ENCODE measurements at regions not wholly inside any gene's neighbourhood (a gene's known extent, or its start where the extent isn't known, plus 50 kb on each side); places are given as distances from the start of the nearest gene placed in this dataset.
"Not testable (repeated sequence)": the region's sequence is repeated elsewhere in the genome, so short reads cannot be mapped to it uniquely, and the experiment has no call there.

DNA sequence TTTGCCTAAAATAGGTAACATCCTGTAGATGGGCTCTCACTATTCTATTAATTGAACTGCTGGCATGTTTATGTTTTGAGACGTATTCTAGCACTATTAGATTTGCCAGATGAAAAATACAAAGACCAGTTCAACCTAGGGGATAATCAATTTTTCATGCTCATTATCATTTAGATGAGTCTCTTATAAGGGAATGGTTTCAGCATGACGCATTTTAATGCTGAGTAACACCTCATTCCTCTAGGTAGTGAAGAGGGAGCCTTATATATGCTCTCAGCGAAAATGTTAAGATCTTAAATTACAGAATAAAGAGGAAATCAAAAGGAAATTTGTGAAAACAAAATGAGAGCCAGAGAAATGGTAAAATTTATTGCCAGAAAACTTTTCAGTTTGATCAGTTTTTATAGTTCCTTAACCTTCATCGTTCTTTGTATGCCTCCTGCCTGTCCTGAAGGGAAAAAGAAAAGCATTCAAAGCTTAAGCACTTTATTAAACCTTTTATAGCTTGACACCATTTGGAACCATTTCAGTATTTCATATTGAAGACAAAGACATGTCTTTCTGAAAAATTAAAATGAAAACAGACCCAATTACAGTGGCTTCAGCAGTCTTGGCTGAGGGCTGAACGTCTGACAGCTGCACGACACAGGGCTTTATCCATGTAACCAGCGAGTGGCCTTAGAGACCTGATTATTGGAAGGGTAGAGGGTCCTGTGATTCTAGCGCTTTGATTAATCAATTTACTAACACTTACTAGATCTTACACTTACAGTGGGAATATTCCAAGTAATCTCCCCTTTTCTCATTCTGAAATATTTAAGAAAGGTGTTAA lies 112.8 kb downstream of the ADCYAP1 start:
- TF ChIP-seq, protein P1, sequence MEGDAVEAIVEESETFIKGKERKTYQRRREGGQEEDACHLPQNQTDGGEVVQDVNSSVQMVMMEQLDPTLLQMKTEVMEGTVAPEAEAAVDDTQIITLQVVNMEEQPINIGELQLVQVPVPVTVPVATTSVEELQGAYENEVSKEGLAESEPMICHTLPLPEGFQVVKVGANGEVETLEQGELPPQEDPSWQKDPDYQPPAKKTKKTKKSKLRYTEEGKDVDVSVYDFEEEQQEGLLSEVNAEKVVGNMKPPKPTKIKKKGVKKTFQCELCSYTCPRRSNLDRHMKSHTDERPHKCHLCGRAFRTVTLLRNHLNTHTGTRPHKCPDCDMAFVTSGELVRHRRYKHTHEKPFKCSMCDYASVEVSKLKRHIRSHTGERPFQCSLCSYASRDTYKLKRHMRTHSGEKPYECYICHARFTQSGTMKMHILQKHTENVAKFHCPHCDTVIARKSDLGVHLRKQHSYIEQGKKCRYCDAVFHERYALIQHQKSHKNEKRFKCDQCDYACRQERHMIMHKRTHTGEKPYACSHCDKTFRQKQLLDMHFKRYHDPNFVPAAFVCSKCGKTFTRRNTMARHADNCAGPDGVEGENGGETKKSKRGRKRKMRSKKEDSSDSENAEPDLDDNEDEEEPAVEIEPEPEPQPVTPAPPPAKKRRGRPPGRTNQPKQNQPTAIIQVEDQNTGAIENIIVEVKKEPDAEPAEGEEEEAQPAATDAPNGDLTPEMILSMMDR (IDR thresholded peaks at IDR 0.05; ENCODE audit: unreplicated experiment), result no peak
- Mint-ChIP-seq H3K27me3 (ENCODE audit: unreplicated experiment) (no peaks in the 10 kb centered on the region), H3K4me3 (ENCODE audit: unreplicated experiment) (no peak overlapping the region), H3K9me3 (ENCODE audit: unreplicated experiment) (no peaks in the 10 kb centered on the region), H3K36me3 (ENCODE audit: low read depth, unreplicated experiment) (no peaks in the 10 kb centered on the region), H3K27ac (ENCODE audit: unreplicated experiment) (no peak overlapping the region), H3K4me1 (ENCODE audit: unreplicated experiment) (peaks cover 4% of the 10 kb centered on the region)
- DNase-seq (ENCODE audit: low spot score), result no peak

DNA sequence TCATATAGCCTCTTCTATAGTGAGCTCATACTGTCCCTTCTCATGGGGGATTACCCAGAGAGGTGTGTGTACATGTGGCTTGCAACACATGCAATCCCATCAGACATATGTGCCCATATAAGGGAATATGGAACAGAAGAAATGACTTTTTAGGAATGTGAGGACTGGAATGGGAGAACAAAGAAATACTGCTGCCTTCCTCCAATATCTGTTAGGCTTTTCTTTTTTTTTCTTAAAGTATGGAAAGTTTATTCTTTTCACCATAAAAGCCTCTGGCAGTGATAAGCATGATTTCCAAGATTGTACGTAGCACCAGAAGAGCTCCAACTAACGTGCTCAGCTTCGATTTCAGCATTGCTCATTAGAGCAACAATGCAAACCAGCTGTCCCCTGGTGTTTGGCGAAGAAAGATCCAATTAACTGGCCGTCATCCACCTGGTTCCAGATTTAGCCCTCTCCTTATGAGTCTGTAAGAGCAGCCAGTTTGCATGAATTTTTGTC lies 113.6 kb downstream of the ADCYAP1 start:
- H3K9me3 Mint-ChIP-seq (ENCODE audit: unreplicated experiment), result no peaks in the 10 kb centered on the region
- no peak overlapping the region for H3K4me3 Mint-ChIP-seq (ENCODE audit: unreplicated experiment)
- TF ChIP-seq, protein P1 (IDR thresholded peaks at IDR 0.05; ENCODE audit: unreplicated experiment), result no peak
- H3K4me1 Mint-ChIP-seq (ENCODE audit: unreplicated experiment), result peaks cover 4% of the 10 kb centered on the region
- DNase-seq (ENCODE audit: low spot score), result no peak
- no peak overlapping the region for H3K27ac Mint-ChIP-seq (ENCODE audit: unreplicated experiment)
- H3K36me3 Mint-ChIP-seq (ENCODE audit: low read depth, unreplicated experiment), result no peaks in the 10 kb centered on the region
- H3K27me3 Mint-ChIP-seq (ENCODE audit: unreplicated experiment), result no peaks in the 10 kb centered on the region

DNA sequence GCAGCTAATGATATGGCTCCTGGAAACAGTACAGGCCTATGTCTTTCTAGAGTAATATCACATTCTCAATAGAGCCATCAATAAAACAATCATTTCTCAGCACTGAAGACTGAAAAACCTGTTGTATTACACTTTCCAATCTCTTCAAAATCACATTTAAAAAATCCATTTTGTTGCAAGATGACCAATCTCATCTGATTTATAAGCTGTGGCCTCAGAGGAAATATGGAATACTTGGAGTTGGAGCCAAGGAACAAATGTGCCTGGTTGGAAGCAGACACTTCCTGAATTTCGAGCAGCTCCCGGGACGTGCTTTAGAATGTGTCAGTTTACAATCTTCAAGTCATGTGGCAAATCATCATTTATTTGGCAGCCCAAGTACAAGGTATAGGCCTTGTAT lies 114.5 kb downstream of the ADCYAP1 start:
- TF ChIP-seq, protein P1 (IDR thresholded peaks at IDR 0.05; ENCODE audit: unreplicated experiment), result no peak
- no peaks in the 10 kb centered on the region for H3K9me3 Mint-ChIP-seq (ENCODE audit: unreplicated experiment)
- H3K27me3 Mint-ChIP-seq (ENCODE audit: unreplicated experiment), result no peaks in the 10 kb centered on the region
- no peak overlapping the region for H3K27ac Mint-ChIP-seq (ENCODE audit: unreplicated experiment)
- H3K36me3 Mint-ChIP-seq (ENCODE audit: low read depth, unreplicated experiment), result no peaks in the 10 kb centered on the region
- H3K4me1 Mint-ChIP-seq (ENCODE audit: unreplicated experiment), result peaks cover 4% of the 10 kb centered on the region
- no peak for DNase-seq (ENCODE audit: low spot score)
- H3K4me3 Mint-ChIP-seq (ENCODE audit: unreplicated experiment), result no peak overlapping the region

DNA sequence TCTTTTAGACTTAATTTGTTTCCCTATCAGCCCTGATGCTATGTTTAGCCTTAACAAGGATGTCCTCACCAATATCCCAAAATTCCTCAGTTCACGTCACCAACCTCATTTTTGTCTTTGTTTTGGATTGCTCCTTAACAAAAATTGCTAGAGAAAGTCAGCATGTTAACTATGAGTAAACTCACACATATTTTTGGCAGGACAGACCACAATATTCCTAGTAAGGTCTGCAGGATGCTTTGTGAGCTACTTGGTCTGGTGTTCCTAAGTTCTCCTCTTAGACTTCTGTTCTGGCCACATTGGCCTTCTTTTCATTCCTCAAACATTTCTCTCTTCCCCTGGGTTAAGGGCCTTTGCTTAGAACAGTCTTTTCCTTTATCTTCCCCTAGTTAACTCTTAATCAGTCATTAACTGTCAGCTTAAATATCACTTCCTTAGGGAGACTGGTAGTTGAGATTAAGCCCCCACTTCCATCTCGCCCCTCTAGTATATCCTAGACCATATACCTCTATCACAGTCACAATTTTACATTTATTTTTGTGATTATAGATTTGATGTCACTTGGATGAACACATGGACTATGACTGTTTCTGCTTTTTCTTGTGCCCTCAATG lies 116.2 kb downstream of the ADCYAP1 start:
- TF ChIP-seq, protein P1 (IDR thresholded peaks at IDR 0.05; ENCODE audit: unreplicated experiment), result no peak
- Mint-ChIP-seq H3K4me3 (ENCODE audit: unreplicated experiment) (no peak overlapping the region), H3K27ac (ENCODE audit: unreplicated experiment) (no peak overlapping the region), H3K27me3 (ENCODE audit: unreplicated experiment) (no peaks in the 10 kb centered on the region), H3K36me3 (ENCODE audit: low read depth, unreplicated experiment) (no peaks in the 10 kb centered on the region), H3K9me3 (ENCODE audit: unreplicated experiment) (no peaks in the 10 kb centered on the region), H3K4me1 (ENCODE audit: unreplicated experiment) (peaks cover 2% of the 10 kb centered on the region)
- no peak for DNase-seq (ENCODE audit: low spot score)

DNA sequence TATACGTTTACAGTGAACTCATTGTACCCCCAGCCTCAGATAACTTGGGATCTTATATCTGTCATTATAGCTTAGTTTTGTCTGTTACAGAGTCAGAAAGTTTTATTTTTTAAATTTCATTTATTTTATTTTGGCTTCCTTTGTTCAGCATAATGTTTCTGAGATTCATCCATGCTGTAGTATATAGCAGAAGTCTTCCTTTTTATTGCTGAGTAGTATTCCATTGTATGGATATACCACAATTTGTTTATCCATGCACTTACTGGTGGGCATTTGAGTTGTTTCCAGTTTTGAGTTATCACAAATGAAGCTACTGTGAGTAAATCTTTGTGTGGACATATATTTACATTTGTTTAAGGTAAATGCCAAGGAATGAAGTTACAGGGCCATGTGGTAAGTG lies 122.3 kb downstream of the ADCYAP1 start:
- H3K9me3 Mint-ChIP-seq (ENCODE audit: unreplicated experiment), result no peaks in the 10 kb centered on the region
- TF ChIP-seq, protein P1 (IDR thresholded peaks at IDR 0.05; ENCODE audit: unreplicated experiment), result no peak

DNA sequence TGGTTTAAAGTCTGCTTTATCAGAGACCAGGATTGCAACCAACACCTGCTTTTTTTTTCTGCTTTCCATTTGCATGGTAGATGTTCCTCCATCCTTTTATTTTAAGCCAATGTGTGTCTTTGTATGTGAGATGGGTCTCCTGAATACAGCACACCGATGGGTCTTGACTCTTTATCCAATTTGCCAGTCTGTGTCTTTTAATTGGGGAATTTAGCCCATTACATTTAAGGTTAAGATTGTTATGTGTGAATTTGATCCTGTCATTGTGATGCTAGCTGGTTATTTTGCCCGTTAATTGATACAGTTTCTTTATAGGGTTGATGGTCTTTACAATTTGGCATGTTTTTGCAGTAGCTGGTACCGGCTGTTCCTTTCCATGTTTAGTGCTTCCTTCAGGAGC lies 128.4 kb downstream of the ADCYAP1 start:
- not testable (repeated sequence) for DNase-seq (ENCODE audit: low spot score); H3K4me3 Mint-ChIP-seq (ENCODE audit: unreplicated experiment); H3K36me3 Mint-ChIP-seq (ENCODE audit: low read depth, unreplicated experiment); H3K9me3 Mint-ChIP-seq (ENCODE audit: unreplicated experiment); H3K4me1 Mint-ChIP-seq (ENCODE audit: unreplicated experiment); H3K27me3 Mint-ChIP-seq (ENCODE audit: unreplicated experiment); H3K27ac Mint-ChIP-seq (ENCODE audit: unreplicated experiment)

More for the DNA sequence above, 122.3 kb downstream of the ADCYAP1 start:
- no peak for DNase-seq (ENCODE audit: low spot score)
- H3K27ac Mint-ChIP-seq (ENCODE audit: unreplicated experiment), result no peak overlapping the region
- no peaks in the 10 kb centered on the region for H3K36me3 Mint-ChIP-seq (ENCODE audit: low read depth, unreplicated experiment)
- no peaks in the 10 kb centered on the region for H3K27me3 Mint-ChIP-seq (ENCODE audit: unreplicated experiment)
- H3K4me1 Mint-ChIP-seq (ENCODE audit: unreplicated experiment), result no peaks in the 10 kb centered on the region
- no peak overlapping the region for H3K4me3 Mint-ChIP-seq (ENCODE audit: unreplicated experiment)
